Suprapubic skin (tissue), 4 donors: ENCODE measurements at regions not wholly inside any gene's neighbourhood (a gene's known extent, or its start where the extent isn't known, plus 50 kb on each side); places are given as distances from the start of the nearest gene placed in this dataset.

Source experiments
- DNase-seq, 2 donors: peaks; one replicate each; pipeline ENCODE4 v3.0.0-alpha.2; 2019; ENCODE audit warnings: low spot score in 2 of 2
- H3K27ac ChIP-seq: fragments of 200-600 bp; sonication (generic); one replicate; pipeline ENCODE4 v1.5.1; 2019
- H3K27me3 ChIP-seq: fragments of 200-600 bp; sonication (generic); one replicate; pipeline ENCODE4 v1.5.1; 2019
- H3K36me3 ChIP-seq: fragments of 200-600 bp; sonication (generic); one replicate; pipeline ENCODE4 v1.5.1; 2019
- H3K4me1 ChIP-seq: fragments of 200-600 bp; sonication (generic); one replicate; pipeline ENCODE4 v1.5.1; 2019
- H3K4me3 ChIP-seq: fragments of 200-600 bp; sonication (generic); one replicate; pipeline ENCODE4 v1.5.1; 2019; ENCODE audit warnings: mild to moderate bottlenecking
- H3K9me3 ChIP-seq: fragments of 200-600 bp; sonication (generic); one replicate; pipeline ENCODE4 v1.5.1; 2019
- EP300 ChIP-seq: sonication (generic); formaldehyde crosslinking; IDR thresholded peaks from one replicate; pipeline ENCODE4 v1.6.1; 2017; ENCODE audit warnings: antibody characterized with exemption
- POLR2A ChIP-seq, 2 donors: fragments of 450-650 bp; IDR thresholded peaks; one replicate each; pipeline ENCODE4 v1.6.1; 2017; ENCODE audit warnings: antibody characterized with exemption in 2 of 2, mild to moderate bottlenecking in 2 of 2, moderate library complexity in 2 of 2
- POLR2AphosphoS5 ChIP-seq, 3 donors: sonication (generic); formaldehyde crosslinking; IDR thresholded peaks; one replicate each; pipeline ENCODE4 v1.6.1; 2017; ENCODE audit warnings: antibody characterized with exemption in 3 of 3
- WGBS: methylation state at CpG from one replicate; pipeline ENCODE4 v1.1.5; 2018; 5-methylcytosine and 5-hydroxymethylcytosine counted together
- TF ChIP-seq, protein P1 (sequence below), 2 donors: fragments of 200-600 bp in 1 of 2; fragments of 450-650 bp in 1 of 2; sonication (generic) in 1 of 2; IDR thresholded peaks; one replicate each; pipeline ENCODE4 v1.5.1; 2016 to 2019; ENCODE audit warnings: antibody characterized with exemption in 2 of 2, mild to moderate bottlenecking in 1 of 2, moderate library complexity in 1 of 2

DNA sequence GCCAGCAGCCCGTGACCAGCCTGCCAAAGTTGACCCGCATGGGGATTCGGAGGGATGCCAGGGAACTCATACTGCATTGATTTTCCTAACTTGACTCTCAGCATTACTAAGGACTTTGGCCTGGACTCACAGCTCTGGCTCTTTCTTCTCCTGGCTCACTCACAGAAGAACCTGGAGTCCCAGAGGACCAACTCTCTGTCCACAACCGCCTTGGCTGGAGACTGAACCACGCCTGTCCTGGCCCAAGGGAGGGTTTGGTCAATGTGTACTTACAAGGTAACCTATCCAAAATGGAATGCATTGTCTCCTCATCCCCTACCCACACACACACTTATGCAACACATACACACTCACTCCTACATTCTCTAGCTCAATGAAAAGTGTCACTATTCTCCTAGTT lies 135.6 kb upstream of the KLHL29 start:
- 85% methylated on average over 5 of the region's 5 CpGs for WGBS
- H3K4me3 ChIP-seq, result no peak overlapping the region
- H3K27me3 ChIP-seq, result no peaks in the 10 kb centered on the region
- no peak for TF ChIP-seq EP300
- no peak for TF ChIP-seq POLR2AphosphoS5 (IDR thresholded peaks at IDR 0.05)
- TF ChIP-seq, protein P1, sequence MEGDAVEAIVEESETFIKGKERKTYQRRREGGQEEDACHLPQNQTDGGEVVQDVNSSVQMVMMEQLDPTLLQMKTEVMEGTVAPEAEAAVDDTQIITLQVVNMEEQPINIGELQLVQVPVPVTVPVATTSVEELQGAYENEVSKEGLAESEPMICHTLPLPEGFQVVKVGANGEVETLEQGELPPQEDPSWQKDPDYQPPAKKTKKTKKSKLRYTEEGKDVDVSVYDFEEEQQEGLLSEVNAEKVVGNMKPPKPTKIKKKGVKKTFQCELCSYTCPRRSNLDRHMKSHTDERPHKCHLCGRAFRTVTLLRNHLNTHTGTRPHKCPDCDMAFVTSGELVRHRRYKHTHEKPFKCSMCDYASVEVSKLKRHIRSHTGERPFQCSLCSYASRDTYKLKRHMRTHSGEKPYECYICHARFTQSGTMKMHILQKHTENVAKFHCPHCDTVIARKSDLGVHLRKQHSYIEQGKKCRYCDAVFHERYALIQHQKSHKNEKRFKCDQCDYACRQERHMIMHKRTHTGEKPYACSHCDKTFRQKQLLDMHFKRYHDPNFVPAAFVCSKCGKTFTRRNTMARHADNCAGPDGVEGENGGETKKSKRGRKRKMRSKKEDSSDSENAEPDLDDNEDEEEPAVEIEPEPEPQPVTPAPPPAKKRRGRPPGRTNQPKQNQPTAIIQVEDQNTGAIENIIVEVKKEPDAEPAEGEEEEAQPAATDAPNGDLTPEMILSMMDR (IDR thresholded peaks at IDR 0.05), result no peak
- no peak for TF ChIP-seq POLR2A (IDR thresholded peaks at IDR 0.05)
- DNase-seq, result peak; percentile 76 to 81
- no peaks in the 10 kb centered on the region for H3K4me1 ChIP-seq
- no peaks in the 10 kb centered on the region for H3K36me3 ChIP-seq
- no peaks in the 10 kb centered on the region for H3K9me3 ChIP-seq
- H3K27ac ChIP-seq, result no peak overlapping the region

GRCh38 chr2:23250371-23250770 lies 134.6 kb upstream of the KLHL29 start:
- H3K9me3 ChIP-seq, result no peaks in the 10 kb centered on the region
- DNase-seq, result no peak
- no peak overlapping the region for H3K27ac ChIP-seq
- 51% methylated on average over 2 of the region's 2 CpGs for WGBS
- H3K4me3 ChIP-seq, result no peak overlapping the region
- H3K4me1 ChIP-seq, result no peaks in the 10 kb centered on the region
- H3K27me3 ChIP-seq, result no peaks in the 10 kb centered on the region
- no peaks in the 10 kb centered on the region for H3K36me3 ChIP-seq
- TF ChIP-seq, protein P1 (IDR thresholded peaks at IDR 0.05), result no peak
- TF ChIP-seq POLR2AphosphoS5 (IDR thresholded peaks at IDR 0.05), result no peak
- no peak for TF ChIP-seq EP300
- TF ChIP-seq POLR2A (IDR thresholded peaks at IDR 0.05), result no peak

DNA sequence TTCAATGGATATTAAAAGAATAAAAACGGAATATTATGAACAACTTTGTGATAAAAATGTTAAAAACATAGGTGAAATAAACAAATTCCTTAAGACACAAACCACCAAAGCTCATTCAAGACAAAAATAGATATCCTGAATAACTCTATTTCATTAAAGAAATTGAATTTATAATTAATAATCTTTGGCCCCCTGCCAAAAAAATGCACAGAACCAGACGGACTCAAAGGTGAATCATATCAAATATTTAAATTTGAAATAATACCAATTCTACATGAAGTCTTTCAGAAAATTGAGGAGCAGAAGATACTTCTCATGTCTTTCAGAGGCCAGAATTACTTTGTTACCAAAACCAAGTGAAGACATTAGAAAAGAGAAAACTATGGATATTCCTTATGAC lies 128.3 kb upstream of the KLHL29 start:
- Histone ChIP-seq H3K9me3 (no peaks in the 10 kb centered on the region), H3K4me3 (no peak overlapping the region), H3K36me3 (no peaks in the 10 kb centered on the region), H3K27ac (no peak overlapping the region), H3K27me3 (no peaks in the 10 kb centered on the region), H3K4me1 (no peaks in the 10 kb centered on the region)
- TF ChIP-seq, protein P1 (IDR thresholded peaks at IDR 0.05), result no peak
- TF ChIP-seq POLR2A (IDR thresholded peaks at IDR 0.05), result no peak
- no peak for TF ChIP-seq EP300
- no peak for TF ChIP-seq POLR2AphosphoS5 (IDR thresholded peaks at IDR 0.05)
- DNase-seq, result no peak
- 59% methylated on average over 2 of the region's 2 CpGs for WGBS

- H3K9me3 ChIP-seq, result no peaks in the 10 kb centered on the region
- no peaks in the 10 kb centered on the region for H3K36me3 ChIP-seq
- TF ChIP-seq, protein P1 (IDR thresholded peaks at IDR 0.05), result no peak
- TF ChIP-seq EP300 (no peak), POLR2AphosphoS5 (IDR thresholded peaks at IDR 0.05) (no peak), POLR2A (IDR thresholded peaks at IDR 0.05) (no peak)
- no peaks in the 10 kb centered on the region for H3K27me3 ChIP-seq
- H3K4me3 ChIP-seq, result no peak overlapping the region
- H3K27ac ChIP-seq, result no peak overlapping the region
- no peaks in the 10 kb centered on the region for H3K4me1 ChIP-seq
- no peak for DNase-seq
- 70% methylated on average over 3 of the region's 3 CpGs for WGBS
Observed at GRCh38 chr2:23260621-23261020, 124.4 kb upstream of the KLHL29 start.

DNA sequence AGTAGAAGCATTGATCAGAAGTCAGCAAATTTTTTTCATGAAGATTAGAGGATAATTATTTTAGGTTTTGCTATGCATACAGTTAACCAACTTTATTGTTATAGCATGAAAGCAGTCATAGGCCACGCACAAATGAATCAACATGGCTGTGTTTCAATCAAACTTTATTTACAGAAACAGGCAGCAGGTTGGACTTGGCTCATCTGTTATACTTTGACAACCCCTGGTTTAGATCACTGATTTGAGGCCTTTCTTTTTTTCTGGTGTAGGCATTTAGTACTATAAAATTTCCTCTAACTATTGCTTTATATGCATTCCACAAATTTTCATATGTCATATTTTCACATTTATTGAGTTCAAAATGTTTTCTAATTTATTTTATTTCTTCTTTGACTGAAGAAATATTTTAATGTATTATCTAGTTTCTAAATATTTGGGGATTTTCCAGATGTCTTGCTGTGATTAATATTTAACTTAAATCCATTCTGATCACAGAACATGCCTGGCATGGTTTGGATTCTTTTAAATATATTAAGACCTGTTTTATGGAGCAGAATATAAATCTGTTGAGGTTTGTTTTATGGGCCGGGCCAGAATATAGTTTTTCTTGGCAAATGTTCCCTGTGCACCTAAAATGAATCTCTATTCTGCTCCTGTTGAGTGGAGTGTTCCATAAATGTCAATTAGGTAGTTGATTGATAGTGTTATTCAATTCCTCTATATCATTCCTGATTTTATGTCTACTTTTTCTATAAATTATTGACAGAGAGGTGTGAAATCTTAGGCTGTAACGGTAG lies 116.3 kb upstream of the KLHL29 start:
- Histone ChIP-seq H3K9me3 (no peaks in the 10 kb centered on the region), H3K4me3 (no peak overlapping the region), H3K27ac (no peak overlapping the region), H3K4me1 (no peaks in the 10 kb centered on the region), H3K36me3 (no peaks in the 10 kb centered on the region), H3K27me3 (no peaks in the 10 kb centered on the region)
- 45% methylated on average over 3 of the region's 3 CpGs for WGBS
- DNase-seq, result no peak
- TF ChIP-seq, protein P1 (IDR thresholded peaks at IDR 0.05), result no peak
- TF ChIP-seq POLR2AphosphoS5 (IDR thresholded peaks at IDR 0.05) (no peak), POLR2A (IDR thresholded peaks at IDR 0.05) (no peak), EP300 (no peak)
